NCI-H187 treated with DMSO at 0.1 percent for 48 hours (cell line): ENCODE measurements at regions not wholly inside any gene's neighbourhood (a gene's known extent, or its start where the extent isn't known, plus 50 kb on each side); places are given as distances from the start of the nearest gene placed in this dataset.
"Not testable (repeated sequence)": the region's sequence is repeated elsewhere in the genome, so short reads cannot be mapped to it uniquely, and the experiment has no call there.

Experiments
- DNase-seq: peaks from one replicate; lab custom pipeline; 2025; lab: John Stamatoyannopoulos, UW

DNA sequence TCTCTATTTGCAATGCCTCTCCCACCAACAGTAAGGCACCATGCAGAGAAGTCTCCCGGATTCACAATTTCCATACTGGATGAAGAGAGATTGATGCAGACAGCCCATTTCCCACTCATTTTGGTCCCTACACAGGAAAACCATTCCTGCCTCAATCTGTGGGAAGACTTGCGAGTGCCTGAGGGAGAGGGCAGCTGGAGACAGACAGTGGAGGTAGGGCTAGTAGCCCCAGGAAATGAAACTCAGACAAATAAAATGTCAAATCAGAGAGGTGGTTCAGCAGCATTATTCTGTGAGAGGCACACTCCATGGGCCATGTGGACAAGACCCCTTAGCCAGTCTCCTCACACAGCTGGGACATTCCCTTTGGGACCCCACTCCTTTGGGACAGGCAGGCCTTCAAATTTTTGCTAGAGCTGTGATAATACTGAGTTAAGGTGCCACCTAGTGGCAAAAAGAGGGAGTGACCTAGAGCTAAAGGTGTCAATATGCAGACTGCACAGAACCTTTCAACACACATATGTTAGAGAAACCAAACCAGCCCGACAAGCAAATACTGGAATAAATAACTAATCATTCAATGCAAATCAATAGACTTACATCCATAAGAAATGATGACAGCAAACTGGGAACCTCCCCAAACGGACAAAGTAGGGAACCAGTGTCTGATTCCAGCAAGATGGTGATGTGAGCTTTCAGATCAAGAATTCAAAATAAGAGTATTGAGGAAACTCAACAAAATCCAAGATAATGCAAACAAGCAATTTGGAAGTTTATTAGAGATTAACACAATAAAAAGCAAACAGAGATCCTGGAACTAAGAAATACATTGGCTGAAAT is 1865.3 kb upstream of the AGA start:
- no peak for DNase-seq

GRCh38 chr4:179313823-179314222 is 1871.6 kb upstream of the AGA start:
- DNase-seq = no peak

DNA sequence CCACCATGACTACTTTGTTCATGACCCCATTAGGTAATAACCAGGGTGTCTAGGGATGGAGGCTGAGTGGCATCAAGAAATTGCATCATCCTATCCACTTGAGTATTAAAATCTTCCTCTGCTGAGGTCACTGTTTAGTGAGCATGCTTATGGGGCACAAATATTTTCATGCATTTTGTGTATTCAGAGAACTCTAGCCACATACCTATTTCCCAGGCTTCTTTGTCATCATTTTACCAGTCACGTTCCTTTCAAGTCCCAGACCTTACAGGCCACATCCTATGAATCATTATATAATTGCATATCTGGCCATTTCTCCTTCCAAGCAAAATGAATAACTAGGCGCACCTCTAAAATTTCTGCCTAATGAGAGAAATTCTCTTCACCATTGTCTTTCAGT is 1882.9 kb upstream of the AGA start:
- DNase-seq = no peak

DNA sequence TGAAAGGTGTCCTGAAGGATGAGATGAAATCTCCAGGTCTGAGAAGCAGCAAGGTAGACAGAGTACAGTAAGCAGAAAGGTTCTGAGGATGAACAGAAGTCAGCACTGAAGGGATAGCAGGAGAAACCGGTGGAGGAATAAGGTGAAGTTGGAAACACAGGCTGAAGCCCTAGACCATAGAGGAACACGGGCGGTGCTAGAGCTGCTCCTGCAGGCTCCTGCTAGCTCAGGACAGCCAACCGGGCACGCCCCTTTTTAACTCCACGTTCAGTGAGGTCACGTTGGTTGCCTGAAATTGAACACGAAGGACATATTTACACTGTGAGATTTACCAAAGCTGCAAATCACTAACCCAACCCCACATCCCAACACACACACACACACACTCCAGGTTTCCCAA is 1886.4 kb upstream of the AGA start:
- no peak for DNase-seq

DNA sequence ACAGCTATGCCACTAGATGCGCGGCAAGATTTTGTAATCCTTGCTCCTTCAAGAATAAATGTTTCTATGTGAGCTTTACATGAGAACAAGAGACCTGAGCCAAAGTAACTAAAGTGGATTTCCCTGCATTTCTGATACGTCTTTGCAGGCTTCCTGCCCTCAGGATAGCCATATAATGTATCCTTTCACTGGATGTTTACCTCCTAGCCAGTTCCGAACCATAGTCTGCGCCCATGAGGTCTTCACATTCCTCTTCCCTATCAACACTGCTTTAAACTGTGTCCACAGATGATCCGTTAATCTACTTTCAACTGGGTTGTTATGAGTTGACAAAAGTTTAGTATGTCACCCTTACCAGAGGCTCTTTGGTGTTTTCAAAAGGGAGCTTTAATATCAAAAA is 1889.1 kb upstream of the AGA start:
- no peak for DNase-seq

- no peak for DNase-seq
These were observed 1902.6 kb upstream of the AGA start for GRCh38 chr4:179344861-179345260.

DNA sequence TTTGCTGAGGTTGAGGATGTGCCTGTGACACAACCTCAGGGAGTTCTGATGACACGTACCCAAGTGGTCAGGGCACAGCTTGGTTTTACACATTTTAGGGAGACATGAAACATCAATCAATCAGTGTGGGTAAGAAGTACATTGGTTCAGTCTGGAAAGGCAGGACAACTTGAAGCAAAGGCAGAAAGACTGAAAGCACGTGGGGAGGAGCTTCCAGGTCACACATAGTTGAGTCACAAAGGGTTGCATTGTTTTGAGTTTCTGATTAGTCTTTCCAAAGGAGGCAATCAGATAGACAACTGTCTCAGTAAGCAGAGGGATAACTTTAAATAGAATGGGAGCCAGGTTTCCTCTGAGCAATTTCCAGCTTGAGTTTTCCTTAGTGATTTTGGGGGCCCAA is 1910.0 kb upstream of the AGA start:
- no peak for DNase-seq

DNA sequence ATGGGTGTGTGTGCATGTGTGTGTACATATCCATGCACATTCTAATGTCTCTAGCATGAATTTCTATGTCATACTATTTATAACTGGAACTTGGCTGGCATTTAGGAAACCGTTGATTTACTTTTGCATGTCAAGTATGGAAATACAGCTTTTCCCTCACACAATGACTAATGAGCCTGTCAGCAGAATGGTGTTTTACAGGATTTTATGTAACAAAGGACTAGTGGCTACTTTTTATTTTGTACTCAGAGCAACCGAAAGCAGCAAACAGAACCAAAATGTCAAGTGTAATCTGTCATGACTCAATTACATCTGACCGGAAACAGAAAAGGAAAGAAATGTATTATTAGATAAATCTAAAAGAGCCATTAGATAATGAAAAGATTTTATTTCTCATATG is 1911.5 kb upstream of the AGA start:
- no peak for DNase-seq

- no peak for DNase-seq
These were observed 1919.8 kb upstream of the AGA start for GRCh38 chr4:179361978-179362486.

- not testable (repeated sequence) for DNase-seq
These were observed 1923.7 kb upstream of the AGA start for GRCh38 chr4:179365932-179366331.

DNA sequence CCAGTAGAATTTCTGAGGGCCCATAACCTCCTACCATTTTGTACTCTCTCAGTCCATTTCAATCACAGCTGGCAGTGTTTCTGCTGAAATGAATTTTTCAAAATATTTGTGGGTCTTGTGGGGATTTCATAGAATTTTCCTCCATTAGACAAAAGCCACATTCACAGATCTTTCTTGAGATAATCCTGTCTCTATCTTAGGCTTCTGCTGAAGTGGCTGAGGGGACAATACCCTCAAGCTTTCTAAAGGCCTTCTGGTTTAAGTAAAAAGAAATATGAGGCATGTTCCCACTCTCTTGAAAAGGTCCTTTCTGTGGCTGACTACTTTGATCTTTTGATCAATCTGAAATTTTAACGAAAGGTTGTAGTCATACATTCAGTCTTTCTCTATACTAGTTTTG is 1930.0 kb upstream of the AGA start:
- DNase-seq = no peak

GRCh38 chr4:179372746-179373145 is 1930.5 kb upstream of the AGA start:
- no peak for DNase-seq

GRCh38 chr4:179378847-179379246 is 1936.6 kb upstream of the AGA start:
- not testable (repeated sequence) for DNase-seq

DNA sequence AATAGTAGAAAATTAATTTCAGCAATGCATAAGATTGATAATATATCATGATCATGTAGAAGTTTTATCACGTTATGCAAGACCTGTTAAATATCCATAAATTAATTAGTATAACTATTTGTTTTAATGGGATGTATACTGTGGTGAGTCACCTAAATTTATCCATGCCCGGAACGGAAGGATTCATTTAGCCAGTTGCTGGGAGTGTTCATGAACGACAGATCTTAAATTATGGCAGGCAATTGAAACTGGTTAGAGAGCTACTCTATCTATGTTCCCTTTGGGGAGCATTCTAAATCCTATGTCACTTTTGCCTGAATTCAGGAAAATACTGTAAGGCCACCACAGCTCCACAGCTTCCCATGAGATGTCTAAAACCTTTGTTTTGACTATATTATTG is 1950.5 kb upstream of the AGA start:
- no peak for DNase-seq

GRCh38 chr4:179398414-179398813 is 1956.2 kb upstream of the AGA start:
- no peak for DNase-seq

DNA sequence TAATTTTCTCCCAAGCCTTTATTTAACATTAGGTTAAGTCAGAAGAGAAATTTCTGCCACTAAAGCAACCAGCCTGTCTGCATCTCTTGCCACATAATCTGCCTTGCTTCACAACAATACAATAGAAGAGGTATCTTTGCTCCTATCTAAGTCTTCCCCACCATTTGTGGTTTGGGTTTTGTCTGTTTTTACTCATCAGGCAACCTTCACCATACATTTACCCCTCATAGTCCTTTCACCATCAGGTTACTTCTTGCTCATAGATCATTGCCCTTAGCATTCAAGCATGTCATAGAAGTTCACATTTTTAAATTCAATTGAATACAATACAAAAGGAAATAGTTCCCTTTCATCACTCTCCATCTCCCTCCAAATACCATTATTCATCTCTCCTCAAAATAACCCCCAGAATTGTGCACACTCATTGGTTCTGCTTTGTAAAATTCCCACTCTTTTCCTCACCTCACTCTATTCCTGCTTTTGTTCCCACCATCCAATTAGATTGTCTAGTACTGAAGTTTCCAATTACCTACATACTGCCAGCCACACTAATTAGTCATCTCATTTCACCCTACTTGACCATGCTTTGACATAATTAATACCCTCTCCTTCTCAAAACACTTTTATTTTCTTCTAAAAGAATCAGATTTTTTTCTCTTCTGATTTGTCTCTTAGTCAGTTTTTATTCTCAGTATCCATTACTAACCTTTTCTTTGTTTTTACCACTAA is 1957.0 kb upstream of the AGA start:
- no peak for DNase-seq

DNA sequence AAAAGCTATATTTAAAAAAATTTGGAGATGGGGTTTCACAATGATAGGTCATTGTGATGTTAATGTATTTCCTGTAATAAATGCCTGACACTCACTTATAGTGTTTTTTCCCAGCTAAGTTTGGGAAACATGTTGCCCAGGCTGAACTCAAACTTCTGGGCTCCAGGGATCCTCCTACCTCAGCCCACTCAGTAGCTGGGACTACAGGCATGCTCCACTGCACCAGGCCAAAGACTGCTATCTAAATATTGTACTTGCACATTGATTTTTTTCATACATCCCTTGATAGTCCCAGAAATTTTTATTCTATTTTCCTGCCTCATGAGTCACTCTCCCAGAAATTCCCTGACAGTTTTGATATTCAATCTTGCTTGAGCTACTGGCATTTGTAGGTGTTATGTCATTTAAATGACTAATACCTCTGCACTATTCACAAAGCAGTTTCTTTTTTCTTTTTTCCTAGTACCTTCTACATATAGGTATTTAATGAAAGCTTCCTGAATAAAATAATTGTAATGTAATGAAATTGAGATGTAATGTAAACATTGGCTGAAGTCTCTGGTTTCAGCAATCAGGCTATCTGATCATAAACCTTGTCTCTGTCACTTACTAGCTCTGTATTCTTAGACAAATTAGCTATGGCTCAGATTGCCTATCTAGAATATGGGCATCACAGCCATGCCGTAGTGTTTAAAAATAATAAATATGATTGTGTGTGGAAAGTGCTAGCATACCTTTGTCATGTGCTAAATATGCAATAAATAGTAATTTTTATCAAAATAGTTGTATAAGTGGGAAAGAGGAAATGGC is 1973.0 kb upstream of the AGA start:
- DNase-seq = no peak

DNA sequence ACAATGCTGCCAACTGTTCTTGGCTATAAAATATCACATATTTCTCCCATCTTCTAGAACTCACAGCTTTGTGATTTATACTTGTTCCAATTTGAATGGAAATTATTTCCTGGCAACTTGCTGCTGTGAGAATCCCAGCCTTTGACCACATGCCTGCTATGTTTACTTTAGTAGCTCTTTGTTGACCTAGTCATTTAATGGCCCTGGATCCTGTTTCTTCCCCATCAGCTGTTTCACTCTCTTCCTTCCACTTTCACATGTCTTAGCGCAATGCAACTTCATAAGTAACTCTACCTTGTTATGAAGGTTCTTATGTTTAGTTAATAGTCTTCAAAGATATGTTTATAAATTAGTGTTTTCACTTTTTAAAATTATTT is 1973.6 kb upstream of the AGA start:
- DNase-seq = no peak

GRCh38 chr4:179417357-179417756 is 1975.1 kb upstream of the AGA start:
- DNase-seq = no peak

- DNase-seq = no peak
These were observed 1995.7 kb upstream of the AGA start for GRCh38 chr4:179437962-179438361.

DNA sequence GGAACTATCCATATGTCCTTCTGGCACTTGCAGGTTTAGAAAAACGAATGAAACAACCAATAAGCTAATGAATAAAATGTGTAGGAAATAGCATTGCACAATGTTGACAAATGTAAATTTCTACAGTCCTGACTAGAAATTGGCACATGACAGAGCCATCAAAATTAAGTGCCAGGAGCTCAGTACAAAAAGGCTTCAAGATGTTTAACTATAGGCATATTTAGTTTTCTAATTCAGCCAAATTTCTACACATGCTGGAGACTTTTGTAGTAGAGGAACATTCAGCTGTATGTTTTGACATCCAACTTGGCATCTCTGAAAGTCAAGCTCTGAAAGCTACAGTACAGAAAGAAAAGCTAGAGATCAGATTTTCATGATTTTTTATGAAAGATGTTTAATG is 1999.4 kb upstream of the AGA start:
- DNase-seq = no peak

- no peak for DNase-seq
These were observed 2005.1 kb upstream of the AGA start for GRCh38 chr4:179447308-179447707.
